ENCODE measurements at regions not wholly inside any gene's neighbourhood (a gene's known extent, or its start where the extent isn't known, plus 50 kb on each side); places are given as distances from the start of the nearest gene placed in this dataset.
A peak's percentile ranks its signal among the peaks of the same experiment; 100 is the strongest.

GRCh38 chr7:117972606-117973005 lies 99.4 kb upstream of the CTTNBP2 start:
- DNase-seq: no peak

- no peak for DNase-seq
Measured at GRCh38 chr7:117973975-117974374, 100.7 kb upstream of the CTTNBP2 start.

DNA sequence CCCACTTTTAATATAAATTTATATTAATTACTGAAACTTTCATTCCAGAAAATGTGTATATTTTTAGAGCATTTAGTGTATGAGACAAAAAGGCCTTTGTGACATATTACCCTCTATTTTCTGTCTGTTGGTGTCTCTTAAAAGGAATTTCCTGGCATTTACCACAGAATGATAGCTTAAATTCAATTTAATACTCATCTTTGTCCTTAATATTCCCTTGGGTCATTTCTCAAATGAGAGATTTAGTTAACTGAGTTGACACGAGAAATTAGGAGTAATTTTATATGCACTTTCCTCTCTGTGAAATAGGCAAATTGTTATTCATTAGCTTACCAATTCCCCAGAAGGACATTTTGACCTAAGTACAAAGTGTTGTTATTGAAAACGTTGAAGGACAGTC lies 101.7 kb upstream of the CTTNBP2 start:
- no peak for DNase-seq

DNA sequence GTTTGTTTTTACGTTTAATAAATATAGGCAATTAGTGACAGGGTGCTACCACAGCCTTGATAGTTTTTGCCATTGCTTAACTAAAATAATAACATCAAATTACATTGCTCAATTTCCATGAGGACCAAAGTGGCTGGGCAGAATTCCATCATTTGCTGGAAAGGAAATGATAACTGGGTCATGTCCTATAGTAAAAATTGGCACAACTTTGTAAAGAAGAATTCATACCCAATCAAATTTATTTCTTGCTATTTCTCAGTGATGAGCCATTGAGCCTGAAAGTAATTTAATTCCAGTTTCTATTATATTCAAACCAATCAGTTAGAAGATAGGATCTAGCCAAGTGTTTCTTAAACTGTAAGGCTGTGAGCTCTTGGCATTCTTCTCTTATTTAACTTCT lies 102.2 kb upstream of the CTTNBP2 start:
- DNase-seq: no peak

- DNase-seq: no peak
Measured at GRCh38 chr7:117979954-117980497, 106.8 kb upstream of the CTTNBP2 start.

DNA sequence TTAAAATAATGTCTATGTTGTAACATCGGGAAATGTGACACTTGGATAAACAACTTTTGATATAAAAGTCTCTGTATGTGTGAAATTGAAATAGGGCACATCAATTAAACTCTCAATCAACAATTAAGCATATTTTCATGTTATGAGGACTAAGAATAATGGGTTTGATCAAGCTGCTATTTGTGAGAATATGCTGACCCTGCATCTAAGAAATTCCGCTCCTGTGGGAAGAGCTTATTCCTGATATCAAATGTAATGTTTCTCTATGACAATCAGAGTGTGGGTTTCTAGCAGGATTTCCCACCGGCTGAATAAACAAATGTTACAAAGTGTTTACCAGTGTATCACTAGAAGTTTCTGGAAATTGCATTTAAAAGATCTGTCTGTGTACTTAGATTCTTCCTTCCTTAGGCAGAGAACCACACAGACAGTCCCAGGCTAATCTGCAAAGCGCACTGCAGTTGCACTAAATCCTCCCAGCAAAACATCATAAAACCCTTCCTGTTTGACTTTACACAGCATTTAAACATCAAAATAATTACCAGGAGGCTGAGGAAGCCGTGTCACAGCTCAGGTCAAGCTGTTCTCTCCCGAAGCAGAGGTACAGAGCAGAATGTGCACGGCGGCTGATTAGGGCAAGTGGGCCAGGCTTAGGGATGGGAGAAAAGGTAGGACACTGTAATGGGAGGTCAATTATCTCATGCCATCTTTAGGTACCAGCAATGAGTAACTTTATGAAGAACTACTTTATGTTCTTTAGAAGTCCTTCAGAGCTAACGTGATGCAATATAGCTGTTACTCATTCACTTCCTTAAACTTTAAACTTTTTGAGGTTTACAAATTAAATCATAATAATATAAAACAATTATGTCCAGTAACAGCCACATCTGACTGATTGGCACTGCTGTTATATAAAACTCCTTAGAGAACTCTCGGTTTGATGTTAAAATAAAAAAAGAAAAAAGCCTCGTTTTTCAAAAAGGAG lies 109.1 kb upstream of the CTTNBP2 start:
- DNase-seq: no peak

- no peak for DNase-seq
Measured at GRCh38 chr7:117986645-117987269, 113.5 kb upstream of the CTTNBP2 start.

GRCh38 chr7:117990834-117991233 lies 117.6 kb upstream of the CTTNBP2 start:
- DNase-seq: no peak

GRCh38 chr7:117992635-117993376 lies 119.6 kb upstream of the CTTNBP2 start:
- DNase-seq: peak in 6 of 56 donors; percentile 15 to 45 (median 32)

DNA sequence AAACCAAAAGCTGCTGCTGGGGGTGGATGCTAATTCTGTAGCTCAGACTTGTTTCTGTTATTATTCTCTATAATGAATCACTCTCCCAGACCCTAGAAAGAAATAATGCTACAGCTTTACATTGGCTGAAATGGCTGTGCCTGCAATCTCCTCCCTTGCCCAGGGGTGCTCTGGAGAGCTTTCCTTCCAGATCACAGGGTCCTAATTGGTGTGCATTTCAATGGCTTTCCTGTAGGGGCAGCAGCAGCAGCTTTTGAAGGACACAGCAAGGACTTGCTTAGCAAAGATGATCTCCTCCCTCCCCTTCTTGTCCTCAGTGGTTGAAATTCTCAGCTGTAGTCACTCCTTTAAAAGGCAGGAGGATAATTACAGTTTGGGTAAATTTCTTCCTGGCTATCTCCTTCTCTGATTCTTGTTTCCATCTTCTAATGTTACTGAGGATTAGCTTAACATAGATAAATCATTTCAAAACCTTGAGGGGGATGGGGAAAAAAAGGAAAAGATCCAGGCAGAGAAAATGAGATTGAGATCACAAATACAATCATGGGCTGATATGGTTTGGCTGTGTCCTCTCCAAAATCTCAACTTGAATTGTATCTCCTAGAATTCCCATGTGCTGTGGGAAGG lies 120.2 kb upstream of the CTTNBP2 start:
- DNase-seq: peak in 18 of 56 donors; percentile 2 to 51 (median 17)

DNA sequence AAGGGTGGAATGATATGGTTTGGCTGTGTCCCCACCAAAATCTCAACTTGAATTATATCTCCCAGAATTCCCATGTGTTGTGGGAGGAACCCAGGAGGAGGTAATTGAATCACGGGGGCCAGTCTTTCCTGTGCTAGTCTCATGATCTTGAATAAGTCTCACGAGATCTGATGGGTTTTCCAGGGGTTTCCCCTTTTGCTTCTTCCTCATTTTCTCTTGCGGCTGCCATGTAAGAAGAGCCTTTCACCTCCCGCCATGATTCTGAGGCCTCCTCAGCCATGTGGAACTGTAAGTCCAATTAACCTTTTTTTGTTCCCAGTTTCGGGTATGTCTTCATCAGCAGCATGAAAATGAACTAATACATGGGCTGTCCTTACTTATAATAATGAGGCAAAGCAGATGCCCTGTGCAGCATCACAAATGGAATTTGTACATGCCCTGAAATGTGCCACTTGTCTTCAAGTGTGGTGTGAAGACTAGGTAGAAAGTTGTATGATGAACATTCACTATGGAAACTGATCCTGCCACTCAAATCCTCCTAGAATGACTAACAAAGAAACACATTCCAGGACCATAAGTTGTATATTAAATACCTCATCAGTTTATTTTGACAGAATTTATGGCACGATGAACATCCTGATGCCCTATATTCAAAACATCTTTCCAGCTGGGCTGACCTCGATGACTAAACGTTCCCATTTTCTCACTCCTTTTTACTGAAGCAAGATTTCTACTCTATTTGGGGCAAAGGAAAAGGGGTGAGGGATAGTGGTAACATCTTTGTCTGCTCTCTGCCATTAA lies 122.8 kb upstream of the CTTNBP2 start:
- DNase-seq: no peak

GRCh38 chr7:117997862-117998825 lies 124.9 kb upstream of the CTTNBP2 start:
- no peak for DNase-seq

DNA sequence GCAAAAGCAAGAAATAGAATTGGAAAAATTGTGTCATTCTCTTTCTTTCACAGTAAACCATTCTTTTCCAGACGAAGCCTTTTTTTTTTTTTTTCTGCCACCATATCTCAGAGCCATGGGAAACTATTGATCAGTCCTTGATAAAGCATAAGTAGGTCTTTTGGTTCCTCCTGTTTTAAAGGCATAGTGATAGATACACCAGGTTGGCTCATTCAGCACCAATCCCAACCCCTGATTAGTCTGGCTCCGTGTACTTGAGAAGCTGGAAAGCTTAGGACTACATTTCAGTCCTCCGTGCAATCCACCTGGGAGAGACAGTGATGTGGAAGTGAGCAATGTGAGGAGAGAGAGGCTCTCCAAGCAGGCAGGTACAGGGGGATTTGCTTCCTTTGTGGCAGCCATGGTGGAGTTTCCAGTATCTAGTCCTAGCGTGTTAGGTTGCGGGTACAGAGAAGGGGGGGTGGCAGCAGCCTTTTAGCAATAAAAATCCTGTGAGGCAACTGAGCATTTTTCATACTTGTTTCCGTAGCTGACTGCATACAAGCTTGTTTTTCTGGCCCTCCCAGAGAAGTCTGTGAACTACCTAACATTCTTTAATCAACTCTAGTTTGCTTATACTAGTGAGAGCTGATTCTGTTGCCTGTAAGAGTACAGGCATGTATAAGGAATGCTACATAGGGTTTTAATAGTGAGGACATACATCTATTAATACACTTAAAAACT lies 127.4 kb upstream of the CTTNBP2 start:
- no peak for DNase-seq

- DNase-seq: peak in 2 of 56 donors; percentile 5 to 17
Measured at GRCh38 chr7:118003476-118003875, 130.2 kb upstream of the CTTNBP2 start.

DNA sequence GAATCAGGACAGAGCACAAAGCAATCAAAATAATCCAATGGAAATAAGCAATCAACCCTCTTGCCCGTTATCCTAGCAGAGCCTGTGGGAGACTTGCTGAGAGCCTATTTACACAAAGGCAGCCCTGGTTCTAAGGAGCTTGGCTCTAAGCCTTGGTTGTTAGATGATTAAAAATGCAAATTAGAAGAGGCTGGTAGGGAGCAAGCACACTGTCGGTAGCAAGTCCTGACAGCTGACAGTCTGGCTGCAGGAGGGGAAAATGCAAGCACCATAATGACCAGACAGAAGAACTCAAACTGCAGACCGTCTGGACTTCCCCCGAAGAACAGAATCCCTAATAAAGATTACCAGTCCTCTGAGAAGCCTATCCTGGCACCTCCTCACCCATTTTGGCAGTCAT lies 131.8 kb upstream of the CTTNBP2 start:
- peak in 5 of 56 donors; percentile 11 to 19 (median 15) for DNase-seq

- DNase-seq: no peak
Measured at GRCh38 chr7:118006979-118007378, 133.7 kb upstream of the CTTNBP2 start.

DNA sequence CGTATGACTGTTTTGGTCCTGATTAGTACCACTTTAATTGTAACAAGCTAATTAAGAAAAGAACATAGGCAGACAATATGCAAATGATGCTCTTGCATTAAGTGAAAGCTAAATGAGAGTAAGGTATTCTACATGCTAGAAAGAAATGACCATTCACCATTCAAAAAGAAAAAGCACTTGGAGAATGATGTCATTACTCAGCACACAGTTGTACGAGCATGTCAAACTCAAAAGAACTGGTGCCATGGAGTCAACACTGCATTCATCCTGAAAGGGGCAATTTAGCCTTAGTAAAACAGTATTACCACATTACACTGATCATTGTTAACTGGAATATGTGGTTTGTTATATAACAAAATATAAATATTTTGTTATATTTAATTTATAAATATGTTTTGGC lies 136.2 kb upstream of the CTTNBP2 start:
- DNase-seq: no peak

DNA sequence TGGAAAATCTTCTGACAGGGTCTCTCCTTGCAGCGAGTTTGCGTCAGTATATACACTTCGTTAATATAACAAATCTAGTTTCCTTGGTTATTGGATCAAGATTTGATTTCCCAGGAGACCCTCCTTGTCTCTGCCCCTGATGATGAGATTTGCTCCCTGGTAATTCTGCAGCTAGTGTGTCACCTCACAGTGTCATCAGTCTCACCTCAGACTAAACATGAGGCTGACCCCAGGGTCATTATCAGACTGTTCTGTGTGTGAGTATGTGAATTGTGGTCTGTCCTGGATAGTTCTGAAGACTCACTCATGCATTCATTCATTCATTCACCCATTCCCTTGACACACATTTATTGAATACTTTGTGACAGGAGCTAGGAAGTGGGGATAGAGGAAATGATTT lies 138.4 kb upstream of the CTTNBP2 start:
- no peak for DNase-seq
